H9 (cell line): ENCODE measurements at regions not wholly inside any gene's neighbourhood (a gene's known extent, or its start where the extent isn't known, plus 50 kb on each side); places are given as distances from the start of the nearest gene placed in this dataset.

Source experiments
- DNase-seq: peaks from one replicate; pipeline ENCODE4 v3.0.0-alpha.2; 2017
- H2AFZ ChIP-seq: one replicate; pipeline ENCODE4 v1.6.1; 2013; ENCODE audit warnings: mild to moderate bottlenecking, low read length, control low read depth, moderate library complexity
- H2AK5ac ChIP-seq: 2 replicates; pipeline ENCODE4 v1.6.1; 2013; ENCODE audit warnings: low read length, control low read depth, mixed read lengths; ENCODE audit not compliant: insufficient read length
- H2BK120ac ChIP-seq: one replicate; pipeline ENCODE4 v1.6.1; 2013; ENCODE audit warnings: low read depth, mild to moderate bottlenecking, low read length, control low read depth, inconsistent platforms; ENCODE audit not compliant: poor library complexity, severe bottlenecking
- H2BK12ac ChIP-seq: 2 replicates; pipeline ENCODE4 v1.6.1; 2013; ENCODE audit warnings: low read length, control low read depth, mixed read lengths, low read depth; ENCODE audit not compliant: insufficient read length
- H2BK15ac ChIP-seq: 2 replicates; pipeline ENCODE4 v1.6.1; 2013; ENCODE audit warnings: low read depth, low read length, control low read depth
- H2BK20ac ChIP-seq: one replicate; pipeline ENCODE4 v1.6.1; 2013; ENCODE audit warnings: low read depth, mild to moderate bottlenecking, low read length, control low read depth, inconsistent platforms; ENCODE audit not compliant: poor library complexity, severe bottlenecking
- H2BK5ac ChIP-seq: 2 replicates; pipeline ENCODE4 v1.6.1; 2013; ENCODE audit warnings: low read length, control low read depth, mixed read lengths; ENCODE audit not compliant: insufficient read length
- H3K14ac ChIP-seq: 2 replicates; pipeline ENCODE4 v1.6.1; 2013; ENCODE audit warnings: low read length, control low read depth; ENCODE audit not compliant: insufficient read depth
- H3K18ac ChIP-seq: 2 replicates; pipeline ENCODE4 v1.6.1; 2013; ENCODE audit warnings: low read depth, mild to moderate bottlenecking, mixed read lengths, low read length, control low read depth; ENCODE audit not compliant: insufficient read length
- H3K23ac ChIP-seq: 2 replicates; pipeline ENCODE4 v1.6.1; 2013; ENCODE audit warnings: low read length, control low read depth, mixed read lengths, low read depth; ENCODE audit not compliant: insufficient read length
- H3K23me2 ChIP-seq: 2 replicates; pipeline ENCODE4 v1.6.1; 2013; ENCODE audit warnings: low read depth, mild to moderate bottlenecking, mixed read lengths, low read length, control low read depth; ENCODE audit not compliant: insufficient read length, poor library complexity, severe bottlenecking
- H3K27ac ChIP-seq: 2 replicates; pipeline ENCODE4 v1.5.1; 2013; ENCODE audit warnings: low read length, control low read depth, mixed read lengths, low read depth; ENCODE audit not compliant: insufficient read length
- H3K27me3 ChIP-seq: 2 replicates; pipeline ENCODE4 v1.6.1; 2013; ENCODE audit warnings: low read length, control low read depth, inconsistent platforms; ENCODE audit not compliant: insufficient read depth
- H3K4ac ChIP-seq: 2 replicates; pipeline ENCODE4 v1.6.1; 2013; ENCODE audit warnings: low read depth, mild to moderate bottlenecking, control low read depth, inconsistent platforms, low read length, moderate library complexity
- H3K4me1 ChIP-seq: 2 replicates; pipeline ENCODE4 v1.6.1; 2013; ENCODE audit warnings: low read length, control low read depth, inconsistent platforms; ENCODE audit not compliant: insufficient read depth
- H3K4me2 ChIP-seq: 2 replicates; pipeline ENCODE4 v1.6.1; 2013; ENCODE audit warnings: low read length, control low read depth, mixed read lengths; ENCODE audit not compliant: insufficient read length, insufficient read depth
- H3K56ac ChIP-seq: 2 replicates; pipeline ENCODE4 v1.6.1; 2013; ENCODE audit warnings: low read depth, mild to moderate bottlenecking, mixed read lengths, low read length, control low read depth; ENCODE audit not compliant: insufficient read length
- H3K79me1 ChIP-seq: 2 replicates; pipeline ENCODE4 v1.6.1; 2013; ENCODE audit warnings: low read depth, mild to moderate bottlenecking, moderate library complexity, low read length, control low read depth, inconsistent platforms; ENCODE audit not compliant: insufficient read depth, poor library complexity, severe bottlenecking
- H3K79me2 ChIP-seq: 2 replicates; pipeline ENCODE4 v1.6.1; 2013; ENCODE audit warnings: low read length, control low read depth, inconsistent platforms; ENCODE audit not compliant: insufficient read depth
- H3K9ac ChIP-seq: 2 replicates; pipeline ENCODE4 v1.6.1; 2013; ENCODE audit warnings: low read length, control low read depth, mixed read lengths; ENCODE audit not compliant: insufficient read length; ENCODE audit errors: extremely low read depth
- H3K9me3 ChIP-seq: one replicate; pipeline ENCODE4 v1.6.1; 2013; ENCODE audit warnings: low read depth, low read length, inconsistent platforms; ENCODE audit not compliant: control insufficient read depth
- H3T11ph ChIP-seq: one replicate; pipeline ENCODE4 v1.6.1; 2013; ENCODE audit warnings: mild to moderate bottlenecking, low read length, control low read depth, inconsistent platforms
- H4K20me1 ChIP-seq: one replicate; pipeline ENCODE4 v1.6.1; 2013; ENCODE audit not compliant: control insufficient read depth, insufficient read length, insufficient read depth
- H4K5ac ChIP-seq: 2 replicates; pipeline ENCODE4 v1.6.1; 2013; ENCODE audit warnings: low read depth, mild to moderate bottlenecking, mixed read lengths, low read length, control low read depth; ENCODE audit not compliant: insufficient read length
- H4K8ac ChIP-seq: replicated peaks from 2 replicates; pipeline ENCODE4 v1.6.1; 2013; ENCODE audit warnings: low read length, control low read depth, mixed read lengths, low read depth; ENCODE audit not compliant: insufficient read length
- H4K91ac ChIP-seq: 2 replicates; pipeline ENCODE4 v1.6.1; 2013; ENCODE audit warnings: low read depth, mild to moderate bottlenecking, moderate library complexity, mixed read lengths, low read length, control low read depth; ENCODE audit not compliant: insufficient read length
- H3K27ac Mint-ChIP-seq, 3 experiments: 2 replicates in 2 of 3; 3 replicates in 1 of 3; pipeline ENCODE4 v1.8.0; 2020 to 2021; ENCODE audit warnings: mixed read lengths in 3 of 3, mild to moderate bottlenecking in 1 of 3, moderate library complexity in 1 of 3
- H3K27me3 Mint-ChIP-seq: 2 replicates; pipeline ENCODE4 v1.8.0; 2021; ENCODE audit warnings: low read depth, mild to moderate bottlenecking, moderate library complexity, mixed read lengths
- H3K36me3 Mint-ChIP-seq, 3 experiments: 2 replicates in 2 of 3; 3 replicates in 1 of 3; pipeline ENCODE4 v1.8.0; 2020 to 2021; ENCODE audit warnings: low read depth in 3 of 3, mixed read lengths in 3 of 3; ENCODE audit not compliant: insufficient read depth in 1 of 3
- H3K4me1 Mint-ChIP-seq, 2 experiments: 2 replicates each; pipeline ENCODE4 v1.8.0; 2020; ENCODE audit warnings: mixed read lengths in 2 of 2
- H3K4me3 Mint-ChIP-seq, 2 experiments: 2 replicates in 1 of 2; 3 replicates in 1 of 2; pipeline ENCODE4 v1.8.0; 2020 to 2021; ENCODE audit warnings: mild to moderate bottlenecking in 2 of 2, mixed read lengths in 2 of 2, moderate library complexity in 1 of 2
- H3K9me3 Mint-ChIP-seq, 2 experiments: 2 replicates in 1 of 2; 3 replicates in 1 of 2; pipeline ENCODE4 v1.8.0; 2020; ENCODE audit warnings: mild to moderate bottlenecking in 2 of 2, mixed read lengths in 2 of 2, moderate library complexity in 1 of 2
- WGBS: extraction: QIAGEN DNeasy Blood & Tissue Kit; methylation state at CpG from one replicate; pipeline ENCODE4 v1.1.7; 2013; ENCODE audit warnings: missing lambda C conversion rate, low lambda C conversion rate, mixed read lengths; ENCODE audit not compliant: insufficient read length; ENCODE audit errors: extremely low coverage; 5-methylcytosine and 5-hydroxymethylcytosine counted together
- TF ChIP-seq, protein P1 (sequence below): fragments of 200-600 bp; sonication (generic); conservative IDR thresholded peaks from 3 replicates; pipeline ENCODE4 v1.8.0; 2021; ENCODE audit warnings: antibody characterized with exemption, mild to moderate bottlenecking

GRCh38 chr22:48806227-48806781 lies 1021.4 kb downstream of the BRD1 start:
- Mint-ChIP-seq H3K4me3 (no peak overlapping the region), H3K36me3 (peaks cover 0 to 5% (median 0%) of the 10 kb centered on the region in 3 experiments; a peak in 1 of 7 replicates), H3K4me1 (no peaks in the 10 kb centered on the region), H3K27ac (peak overlapping the region in 1 of 3 experiments; percentile 62; a peak in 1 of 7 replicates), H3K27me3 (peaks cover 1% of the 10 kb centered on the region), H3K9me3 (peaks cover 0 to 6% of the 10 kb centered on the region in 2 experiments; a peak in 2 of 5 replicates)
- Histone ChIP-seq H3K23ac (no peak overlapping the region), H3K14ac (peak overlapping the region; percentile 76; the same call in 1 of the 2 replicates), H3K79me2 (no peaks in the 10 kb centered on the region), H3K9me3 (no peaks in the 10 kb centered on the region), H4K20me1 (no peaks in the 10 kb centered on the region), H2BK120ac (no peak overlapping the region), H2AK5ac (no peak overlapping the region), H4K91ac (no peak overlapping the region), H2BK12ac (no peak overlapping the region), H3K18ac (no peak overlapping the region), H4K8ac (no peak overlapping the region), H3T11ph (no peak overlapping the region), H4K5ac (no peak overlapping the region), H3K79me1 (no peaks in the 10 kb centered on the region), H3K4me2 (no peak overlapping the region), H3K23me2 (no peaks in the 10 kb centered on the region), H2AFZ (no peak overlapping the region), H3K4me1 (no peaks in the 10 kb centered on the region), H3K27ac (no peak overlapping the region), H3K56ac (no peak overlapping the region), H3K9ac (no peak overlapping the region), H2BK5ac (no peak overlapping the region), H2BK20ac (no peak overlapping the region), H2BK15ac (no peak overlapping the region), H3K27me3 (no peaks in the 10 kb centered on the region), H3K4ac (no peak overlapping the region)
- TF ChIP-seq, protein P1, sequence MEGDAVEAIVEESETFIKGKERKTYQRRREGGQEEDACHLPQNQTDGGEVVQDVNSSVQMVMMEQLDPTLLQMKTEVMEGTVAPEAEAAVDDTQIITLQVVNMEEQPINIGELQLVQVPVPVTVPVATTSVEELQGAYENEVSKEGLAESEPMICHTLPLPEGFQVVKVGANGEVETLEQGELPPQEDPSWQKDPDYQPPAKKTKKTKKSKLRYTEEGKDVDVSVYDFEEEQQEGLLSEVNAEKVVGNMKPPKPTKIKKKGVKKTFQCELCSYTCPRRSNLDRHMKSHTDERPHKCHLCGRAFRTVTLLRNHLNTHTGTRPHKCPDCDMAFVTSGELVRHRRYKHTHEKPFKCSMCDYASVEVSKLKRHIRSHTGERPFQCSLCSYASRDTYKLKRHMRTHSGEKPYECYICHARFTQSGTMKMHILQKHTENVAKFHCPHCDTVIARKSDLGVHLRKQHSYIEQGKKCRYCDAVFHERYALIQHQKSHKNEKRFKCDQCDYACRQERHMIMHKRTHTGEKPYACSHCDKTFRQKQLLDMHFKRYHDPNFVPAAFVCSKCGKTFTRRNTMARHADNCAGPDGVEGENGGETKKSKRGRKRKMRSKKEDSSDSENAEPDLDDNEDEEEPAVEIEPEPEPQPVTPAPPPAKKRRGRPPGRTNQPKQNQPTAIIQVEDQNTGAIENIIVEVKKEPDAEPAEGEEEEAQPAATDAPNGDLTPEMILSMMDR: no peak
- no peak for DNase-seq
- no CpG with 5 or more reads among the region's 16 CpGs for WGBS
